CD4-positive, alpha-beta T cell treated with Interleukin-15 for 4 hours (primary cell): ENCODE measurements at regions not wholly inside any gene's neighbourhood (a gene's known extent, or its start where the extent isn't known, plus 50 kb on each side); places are given as distances from the start of the nearest gene placed in this dataset.
A peak's percentile ranks its signal among the peaks of the same experiment; 100 is the strongest.

Source experiments
- DNase-seq: peaks from one replicate; pipeline ENCODE4 v3.0.0-alpha.2; 2020; ENCODE audit warnings: low spot score

GRCh38 chr3:124602980-124603627 is 127.1 kb upstream of the UMPS start:
- no peak for DNase-seq

GRCh38 chr3:124605781-124606579 is 124.3 kb upstream of the UMPS start:
- no peak for DNase-seq

GRCh38 chr3:124607163-124607562 is 123.1 kb upstream of the UMPS start:
- DNase-seq: no peak

GRCh38 chr3:124609402-124609801 is 120.8 kb upstream of the UMPS start:
- DNase-seq: no peak

GRCh38 chr3:124610130-124610529 is 120.1 kb upstream of the UMPS start:
- DNase-seq: no peak

- no peak for DNase-seq
Measured at GRCh38 chr3:124611520-124611919, 118.7 kb upstream of the UMPS start.

GRCh38 chr3:124615896-124616543 is 114.2 kb upstream of the UMPS start:
- no peak for DNase-seq

GRCh38 chr3:124617177-124617576 is 113.1 kb upstream of the UMPS start:
- DNase-seq: no peak

- peak; percentile 22 for DNase-seq
Measured at GRCh38 chr3:124619887-124620599, 110.2 kb upstream of the UMPS start.

GRCh38 chr3:124620600-124621063 is 109.6 kb upstream of the UMPS start:
- peak; percentile 66 for DNase-seq

GRCh38 chr3:124621498-124621897 is 108.8 kb upstream of the UMPS start:
- no peak for DNase-seq

GRCh38 chr3:124625074-124625473 is 105.2 kb upstream of the UMPS start:
- no peak for DNase-seq

GRCh38 chr3:124627501-124627908 is 102.7 kb upstream of the UMPS start:
- DNase-seq: no peak

GRCh38 chr3:124628863-124629262 is 101.4 kb upstream of the UMPS start:
- no peak for DNase-seq

GRCh38 chr3:124629497-124629896 is 100.8 kb upstream of the UMPS start:
- no peak for DNase-seq

- DNase-seq: no peak
Measured at GRCh38 chr3:124630960-124631359, 99.3 kb upstream of the UMPS start.

- no peak for DNase-seq
Measured at GRCh38 chr3:124631727-124632126, 98.5 kb upstream of the UMPS start.

GRCh38 chr3:124632566-124633140 is 97.6 kb upstream of the UMPS start:
- no peak for DNase-seq

- DNase-seq: no peak
Measured at GRCh38 chr3:124633524-124633923, 96.7 kb upstream of the UMPS start.

GRCh38 chr3:124634210-124635168 is 95.8 kb upstream of the UMPS start:
- DNase-seq: no peak

- DNase-seq: no peak
Measured at GRCh38 chr3:124635169-124635539, 95.1 kb upstream of the UMPS start.
